Thoracic aorta (tissue), 2 donors: ENCODE measurements at regions not wholly inside any gene's neighbourhood (a gene's known extent, or its start where the extent isn't known, plus 50 kb on each side); places are given as distances from the start of the nearest gene placed in this dataset.
"Not testable (repeated sequence)": the region's sequence is repeated elsewhere in the genome, so short reads cannot be mapped to it uniquely, and the experiment has no call there.

ENCODE experiments used
- ATAC-seq: fragments of 150-250 bp; one replicate; pipeline ENCODE4 v1.8.0; 2017; ENCODE audit warnings: low read depth; ENCODE audit not compliant: insufficient number of reproducible peaks, low FRiP score
- DNase-seq: peaks from one replicate; pipeline ENCODE4 v3.0.0-alpha.2; 2020; ENCODE audit warnings: low spot score
- H3K27ac ChIP-seq, 2 donors: fragments of 200-600 bp; sonication (generic); 1 replicate in 1 of 2; 2 replicates in 1 of 2; pipeline ENCODE4 v1.5.1; 2016; ENCODE audit warnings: mild to moderate bottlenecking in 2 of 2, moderate library complexity in 2 of 2
- H3K27me3 ChIP-seq: fragments of 200-600 bp; sonication (generic); replicated peaks from 2 replicates; pipeline ENCODE4 v1.6.0; 2016; ENCODE audit warnings: mild to moderate bottlenecking; ENCODE audit not compliant: insufficient read depth
- H3K36me3 ChIP-seq: fragments of 200-600 bp; sonication (generic); one replicate; pipeline ENCODE4 v1.5.1; 2016
- H3K4me1 ChIP-seq, 2 donors: fragments of 200-600 bp; sonication (generic); 1 replicate in 1 of 2; 2 replicates in 1 of 2; pipeline versions ENCODE4 v1.5.1 to v1.6.0; 2016; ENCODE audit warnings: low read depth in 2 of 2, mild to moderate bottlenecking in 1 of 2; ENCODE audit not compliant: control insufficient read depth in 1 of 2
- H3K4me3 ChIP-seq: fragments of 200-600 bp; sonication (generic); 2 replicates; pipeline ENCODE4 v1.5.1; 2016; ENCODE audit warnings: mild to moderate bottlenecking
- H3K9me3 ChIP-seq: fragments of 200-600 bp; sonication (generic); 2 replicates; pipeline ENCODE4 v1.5.1; 2016
- CTCF ChIP-seq: fragments of 200-600 bp; sonication (generic); IDR thresholded peaks from one replicate; pipeline ENCODE4 v1.5.1; 2019; ENCODE audit warnings: antibody characterized with exemption

- no peak for TF ChIP-seq CTCF
- Histone ChIP-seq H3K27ac (no peak overlapping the region), H3K4me3 (no peak overlapping the region), H3K4me1 (no peaks in the 10 kb centered on the region), H3K9me3 (no peaks in the 10 kb centered on the region), H3K36me3 (no peaks in the 10 kb centered on the region), H3K27me3 (no peaks in the 10 kb centered on the region)
- no peak for DNase-seq
- no peak for ATAC-seq
These were observed 91.6 kb downstream of the DHRS2 start for GRCh38 chr14:23727566-23728335.

GRCh38 chr14:23728791-23729190 lies 92.6 kb downstream of the DHRS2 start:
- Histone ChIP-seq H3K27ac (no peak overlapping the region), H3K36me3 (no peaks in the 10 kb centered on the region), H3K27me3 (no peaks in the 10 kb centered on the region), H3K4me3 (no peak overlapping the region), H3K9me3 (no peaks in the 10 kb centered on the region), H3K4me1 (no peaks in the 10 kb centered on the region)
- ATAC-seq (no peak), DNase-seq (no peak)
- no peak for TF ChIP-seq CTCF

- Histone ChIP-seq H3K27ac (no peak overlapping the region), H3K27me3 (no peaks in the 10 kb centered on the region), H3K4me3 (no peak overlapping the region), H3K36me3 (no peaks in the 10 kb centered on the region), H3K9me3 (no peaks in the 10 kb centered on the region), H3K4me1 (no peaks in the 10 kb centered on the region)
- TF ChIP-seq CTCF: no peak
- no peak for ATAC-seq
- no peak for DNase-seq
These were observed 93.7 kb downstream of the DHRS2 start for GRCh38 chr14:23729720-23730387.

- ATAC-seq: no peak
- no peak for TF ChIP-seq CTCF
- H3K27me3 ChIP-seq: no peaks in the 10 kb centered on the region
These were observed 99.2 kb downstream of the DHRS2 start for GRCh38 chr14:23735394-23735793.

GRCh38 chr14:23744368-23744767 lies 108.2 kb downstream of the DHRS2 start:
- not testable (repeated sequence) for H3K36me3 ChIP-seq, ATAC-seq, H3K9me3 ChIP-seq, DNase-seq, H3K4me1 ChIP-seq, H3K27me3 ChIP-seq, H3K27ac ChIP-seq, H3K4me3 ChIP-seq

More at GRCh38 chr14:23735394-23735793, 99.2 kb downstream of the DHRS2 start:
- Histone ChIP-seq H3K36me3 (no peaks in the 10 kb centered on the region), H3K4me3 (no peak overlapping the region), H3K27ac (no peak overlapping the region), H3K9me3 (no peaks in the 10 kb centered on the region), H3K4me1 (no peaks in the 10 kb centered on the region)
- no peak for DNase-seq
